ENCODE measurements at regions not wholly inside any gene's neighbourhood (a gene's known extent, or its start where the extent isn't known, plus 50 kb on each side); places are given as distances from the start of the nearest gene placed in this dataset.
A peak's percentile ranks its signal among the peaks of the same experiment; 100 is the strongest.

DNA sequence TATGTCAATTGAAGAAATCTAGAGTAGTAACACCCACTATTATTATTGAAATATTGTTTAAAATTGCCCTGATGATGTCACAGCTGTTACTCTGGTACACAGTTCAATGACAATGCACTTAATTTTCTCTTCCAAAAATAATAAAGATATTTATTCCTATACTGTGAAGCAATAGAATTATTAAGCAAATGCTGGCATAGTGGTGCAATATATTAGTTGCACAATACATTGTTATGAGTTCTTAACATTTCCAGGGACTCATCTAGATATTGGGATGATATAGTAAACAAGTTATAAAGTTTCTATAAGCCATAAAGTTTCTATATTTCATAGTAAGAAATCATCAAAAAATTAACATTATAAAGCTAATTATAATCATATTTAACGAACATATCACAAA lies 897.8 kb downstream of the LRFN5 start:
- Histone ChIP-seq H3K4me2 (ENCODE audit: low read depth, low read length) (no peak overlapping the region), H3K27me3 (ENCODE audit: control insufficient read depth in 1 of 2, insufficient read depth in 2 of 2, low read length in 2 of 2) (no peaks in the 10 kb centered on the region), H3K4me1 (ENCODE audit: insufficient read depth, low read length) (no peaks in the 10 kb centered on the region), H3K79me2 (ENCODE audit: insufficient read depth, low read length) (no peaks in the 10 kb centered on the region), H3K36me3 (replicated peaks in 1 of 2; ENCODE audit: control insufficient read depth in 1 of 2, insufficient read depth in 2 of 2, low read length in 2 of 2) (no peaks in the 10 kb centered on the region), H3K27ac (ENCODE audit: extremely low read length, insufficient read depth, low read length) (no peak overlapping the region), H4K20me1 (ENCODE audit: insufficient read depth, low read length) (no peaks in the 10 kb centered on the region), H3K9ac (ENCODE audit: insufficient read depth, low read depth, low read length) (no peak overlapping the region), H2AFZ (ENCODE audit: low read length) (no peak overlapping the region), H3K9me3 (ENCODE audit: low read length) (peaks cover 75% of the 10 kb centered on the region), H3K4me3 (replicated peaks in 1 of 3; ENCODE audit: insufficient read depth in 1 of 3, low read depth in 2 of 3, low read length in 3 of 3) (no peak overlapping the region)
- in situ Hi-C loops (cut with HindIII; ENCODE audit: extremely low pct_ligation_motif_present, low pct_unique_long_range_greater_than_20kb), result no loop called here
- intact Hi-C loops (cut with micrococcal nuclease; ENCODE audit: unreplicated experiment), result no loop called here
- DNase-seq (ENCODE audit: low spot score), result no peak
- no TSS peak for BruUV-seq (replicated peaks)
- ATAC-seq, result no peak
- CTCF ChIA-PET (ENCODE audit: low intra/inter-chr PET ratio, low total read pairs), result no interaction called here
- under 1% methylated on average over 1 of the region's 1 CpG for WGBS (ENCODE audit: low lambda C conversion rate)
- TF ChIP-seq ZSCAN29 (CRISPR knock-in tag; conservative IDR thresholded peaks at IDR 0.05), result no peak
- no peak for TF ChIP-seq SRSF1 (optimal IDR thresholded peaks at IDR 0.05; ENCODE audit: low read depth, low read length)
- TF ChIP-seq, protein P1, sequence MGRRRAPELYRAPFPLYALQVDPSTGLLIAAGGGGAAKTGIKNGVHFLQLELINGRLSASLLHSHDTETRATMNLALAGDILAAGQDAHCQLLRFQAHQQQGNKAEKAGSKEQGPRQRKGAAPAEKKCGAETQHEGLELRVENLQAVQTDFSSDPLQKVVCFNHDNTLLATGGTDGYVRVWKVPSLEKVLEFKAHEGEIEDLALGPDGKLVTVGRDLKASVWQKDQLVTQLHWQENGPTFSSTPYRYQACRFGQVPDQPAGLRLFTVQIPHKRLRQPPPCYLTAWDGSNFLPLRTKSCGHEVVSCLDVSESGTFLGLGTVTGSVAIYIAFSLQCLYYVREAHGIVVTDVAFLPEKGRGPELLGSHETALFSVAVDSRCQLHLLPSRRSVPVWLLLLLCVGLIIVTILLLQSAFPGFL (CRISPR knock-in tag; IDR thresholded peaks at IDR 0.05), result no peak
- no peak for TF ChIP-seq ZNF780A (CRISPR knock-in tag; IDR thresholded peaks at IDR 0.05)
- TF ChIP-seq CREB1 (IDR thresholded peaks at IDR 0.05), result peak; percentile 61
- TF ChIP-seq CREB1 (CRISPR knock-in tag; IDR thresholded peaks at IDR 0.05), result no peak
- no peak for TF ChIP-seq ZBTB3 (CRISPR knock-in tag; IDR thresholded peaks at IDR 0.05; ENCODE audit: borderline replicate concordance, low read depth)
- TF ChIP-seq DR1 (CRISPR knock-in tag; IDR thresholded peaks at IDR 0.05), result no peak
- TF ChIP-seq CEBPB (IDR thresholded peaks at IDR 0.05; ENCODE audit: borderline replicate concordance, low read depth, low read length), result peak; percentile 85; the same call in 1 of the 2 replicates
- TF ChIP-seq, protein P2, sequence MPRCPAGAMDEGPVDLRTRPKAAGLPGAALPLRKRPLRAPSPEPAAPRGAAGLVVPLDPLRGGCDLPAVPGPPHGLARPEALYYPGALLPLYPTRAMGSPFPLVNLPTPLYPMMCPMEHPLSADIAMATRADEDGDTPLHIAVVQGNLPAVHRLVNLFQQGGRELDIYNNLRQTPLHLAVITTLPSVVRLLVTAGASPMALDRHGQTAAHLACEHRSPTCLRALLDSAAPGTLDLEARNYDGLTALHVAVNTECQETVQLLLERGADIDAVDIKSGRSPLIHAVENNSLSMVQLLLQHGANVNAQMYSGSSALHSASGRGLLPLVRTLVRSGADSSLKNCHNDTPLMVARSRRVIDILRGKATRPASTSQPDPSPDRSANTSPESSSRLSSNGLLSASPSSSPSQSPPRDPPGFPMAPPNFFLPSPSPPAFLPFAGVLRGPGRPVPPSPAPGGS (CRISPR knock-in tag; IDR thresholded peaks at IDR 0.05), result no peak
- no peak for TF ChIP-seq SKI (IDR thresholded peaks at IDR 0.05; ENCODE audit: partially characterized antibody)
- TF ChIP-seq HNRNPK (IDR thresholded peaks at IDR 0.05; ENCODE audit: low read depth, low read length, poor library complexity, severe bottlenecking), result no peak
- TF ChIP-seq, protein P3, sequence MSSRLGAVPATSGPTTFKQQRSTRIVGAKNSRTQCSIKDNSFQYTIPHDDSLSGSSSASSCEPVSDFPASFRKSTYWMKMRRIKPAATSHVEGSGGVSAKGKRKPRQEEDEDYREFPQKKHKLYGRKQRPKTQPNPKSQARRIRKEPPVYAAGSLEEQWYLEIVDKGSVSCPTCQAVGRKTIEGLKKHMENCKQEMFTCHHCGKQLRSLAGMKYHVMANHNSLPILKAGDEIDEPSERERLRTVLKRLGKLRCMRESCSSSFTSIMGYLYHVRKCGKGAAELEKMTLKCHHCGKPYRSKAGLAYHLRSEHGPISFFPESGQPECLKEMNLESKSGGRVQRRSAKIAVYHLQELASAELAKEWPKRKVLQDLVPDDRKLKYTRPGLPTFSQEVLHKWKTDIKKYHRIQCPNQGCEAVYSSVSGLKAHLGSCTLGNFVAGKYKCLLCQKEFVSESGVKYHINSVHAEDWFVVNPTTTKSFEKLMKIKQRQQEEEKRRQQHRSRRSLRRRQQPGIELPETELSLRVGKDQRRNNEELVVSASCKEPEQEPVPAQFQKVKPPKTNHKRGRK (CRISPR knock-in tag; IDR thresholded peaks at IDR 0.05), result no peak
- TF ChIP-seq KLF9 (CRISPR knock-in tag; IDR thresholded peaks at IDR 0.05; ENCODE audit: low read depth), result no peak
- POLR2A ChIA-PET, result no interaction called here
- FAIRE-seq, result no peak
